Stimulated activated CD4-positive, alpha-beta T cell treated with anti-CD3 and anti-CD28 coated beads, TNF-alpha, amount 100 ng/mL, for 24 hours (primary cell): ENCODE measurements at regions not wholly inside any gene's neighbourhood (a gene's known extent, or its start where the extent isn't known, plus 50 kb on each side); places are given as distances from the start of the nearest gene placed in this dataset.
"Not testable (repeated sequence)": the region's sequence is repeated elsewhere in the genome, so short reads cannot be mapped to it uniquely, and the experiment has no call there.

Source experiments
- DNase-seq, 3 experiments: peaks; one replicate each; pipeline ENCODE4 v3.0.0-alpha.2; 2020; ENCODE audit warnings: low read depth in 3 of 3

- no peak for DNase-seq
Observed at GRCh38 chr12:41680155-41680554, 464.5 kb downstream of the GXYLT1 start.

- DNase-seq = no peak
Observed at GRCh38 chr12:41663598-41664265, 475.6 kb downstream of the PDZRN4 start.

- no peak for DNase-seq
Observed at GRCh38 chr12:41661141-41661765, 473.1 kb downstream of the PDZRN4 start.

- no peak for DNase-seq
Observed at GRCh38 chr12:41656454-41656853, 468.3 kb downstream of the PDZRN4 start.

- no peak for DNase-seq
Observed at GRCh38 chr12:41653386-41654326, 465.5 kb downstream of the PDZRN4 start.

GRCh38 chr12:41652981-41653380, 464.9 kb downstream of the PDZRN4 start:
- no peak for DNase-seq

- DNase-seq = no peak
Observed at GRCh38 chr12:41645624-41646023, 457.5 kb downstream of the PDZRN4 start.

GRCh38 chr12:41642808-41643207, 454.7 kb downstream of the PDZRN4 start:
- DNase-seq = not testable (repeated sequence)

- DNase-seq = no peak
Observed at GRCh38 chr12:41636653-41637052, 448.5 kb downstream of the PDZRN4 start.

GRCh38 chr12:41635626-41636364, 447.7 kb downstream of the PDZRN4 start:
- DNase-seq = no peak

GRCh38 chr12:41634091-41634490, 446.0 kb downstream of the PDZRN4 start:
- DNase-seq = no peak

GRCh38 chr12:41629611-41630010, 441.5 kb downstream of the PDZRN4 start:
- DNase-seq = no peak

GRCh38 chr12:41627476-41627875, 439.4 kb downstream of the PDZRN4 start:
- no peak for DNase-seq

GRCh38 chr12:41624571-41624970, 436.5 kb downstream of the PDZRN4 start:
- DNase-seq = no peak
